ENCODE measurements at regions not wholly inside any gene's neighbourhood (a gene's known extent, or its start where the extent isn't known, plus 50 kb on each side); places are given as distances from the start of the nearest gene placed in this dataset.
"Not testable (repeated sequence)": the region's sequence is repeated elsewhere in the genome, so short reads cannot be mapped to it uniquely, and the experiment has no call there.

GRCh38 chr1:120277428-120278258 lies 101.3 kb upstream of the SEC22B start:
- not testable (repeated sequence) for DNase-seq

DNA sequence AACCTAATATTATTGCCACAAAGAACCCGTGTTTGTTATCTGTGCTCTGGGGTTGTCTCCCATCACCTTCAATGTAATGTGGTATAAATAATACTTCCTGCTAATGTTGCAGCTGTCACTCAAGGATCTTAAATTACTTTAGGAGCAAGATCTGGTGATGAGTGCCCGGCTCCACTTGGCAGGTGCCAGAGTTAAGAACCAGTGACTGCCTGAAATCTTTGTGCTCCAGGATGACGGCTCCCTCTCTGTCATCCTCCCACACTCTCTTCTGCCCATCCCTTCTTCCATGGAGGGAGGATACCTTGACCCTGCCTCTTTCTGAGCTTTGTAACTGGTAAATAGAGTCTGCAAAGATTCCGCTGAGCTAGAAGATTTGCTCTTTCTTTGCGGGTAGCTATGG lies 100.4 kb upstream of the SEC22B start:
- DNase-seq = not testable (repeated sequence)

GRCh38 chr1:120274438-120274837 lies 98.1 kb upstream of the SEC22B start:
- DNase-seq = not testable (repeated sequence)

- not testable (repeated sequence) for DNase-seq
Measured at GRCh38 chr1:120273363-120273762, 97.0 kb upstream of the SEC22B start.

DNA sequence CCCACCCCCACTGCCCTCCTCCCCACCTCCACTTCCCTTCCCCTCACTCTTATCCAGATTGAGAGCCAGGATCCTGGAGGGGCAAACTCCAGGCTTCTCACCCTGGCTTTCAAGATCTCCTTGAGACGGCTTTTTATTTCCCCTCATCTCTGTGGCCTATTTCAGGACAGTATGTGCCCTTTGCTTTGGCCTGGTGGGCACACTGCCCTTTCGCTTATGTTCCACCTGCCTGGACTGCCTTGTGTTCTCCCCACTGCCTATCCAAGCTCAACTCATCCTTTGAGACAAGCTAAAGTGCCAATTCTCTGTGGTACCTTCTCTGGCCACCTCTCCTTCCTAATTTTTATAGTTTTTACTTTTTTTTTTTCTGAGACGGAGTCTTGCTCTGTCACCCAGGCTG lies 95.9 kb upstream of the SEC22B start:
- DNase-seq = not testable (repeated sequence)

- not testable (repeated sequence) for DNase-seq
Measured at GRCh38 chr1:120271561-120272221, 95.4 kb upstream of the SEC22B start.

DNA sequence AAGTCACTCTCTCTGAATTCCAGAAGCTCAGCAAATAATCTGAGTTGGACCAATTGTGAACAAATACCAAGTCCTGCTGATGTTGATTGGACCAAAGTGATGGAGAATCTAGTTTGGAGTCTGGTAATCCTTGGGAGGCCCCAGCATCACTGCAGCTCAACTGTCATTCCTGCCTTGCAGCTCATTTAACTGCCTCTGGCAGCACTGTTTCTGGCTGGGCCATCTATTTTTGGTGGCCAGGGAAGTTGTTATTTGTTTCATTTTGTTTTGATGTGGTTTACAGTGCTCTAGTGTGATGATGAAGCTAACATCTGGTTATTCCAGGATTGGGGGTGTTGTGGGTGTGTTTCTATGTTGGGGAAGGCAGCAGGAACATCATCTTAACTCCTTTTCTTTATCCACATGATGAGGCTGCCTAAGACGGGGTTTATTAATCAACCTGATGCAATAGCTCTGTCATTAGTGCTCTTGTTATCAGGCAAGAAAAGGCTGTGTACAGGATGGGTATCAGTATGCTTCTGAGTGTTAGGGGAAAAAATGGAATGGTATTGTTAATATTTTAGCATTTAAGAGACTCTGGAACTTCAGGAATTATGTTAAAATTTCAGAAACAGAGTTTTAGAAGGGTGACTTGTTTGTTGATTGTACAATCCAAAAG lies 91.7 kb upstream of the SEC22B start:
- not testable (repeated sequence) for DNase-seq

GRCh38 chr1:120264564-120264963 lies 88.2 kb upstream of the SEC22B start:
- DNase-seq = not testable (repeated sequence)

DNA sequence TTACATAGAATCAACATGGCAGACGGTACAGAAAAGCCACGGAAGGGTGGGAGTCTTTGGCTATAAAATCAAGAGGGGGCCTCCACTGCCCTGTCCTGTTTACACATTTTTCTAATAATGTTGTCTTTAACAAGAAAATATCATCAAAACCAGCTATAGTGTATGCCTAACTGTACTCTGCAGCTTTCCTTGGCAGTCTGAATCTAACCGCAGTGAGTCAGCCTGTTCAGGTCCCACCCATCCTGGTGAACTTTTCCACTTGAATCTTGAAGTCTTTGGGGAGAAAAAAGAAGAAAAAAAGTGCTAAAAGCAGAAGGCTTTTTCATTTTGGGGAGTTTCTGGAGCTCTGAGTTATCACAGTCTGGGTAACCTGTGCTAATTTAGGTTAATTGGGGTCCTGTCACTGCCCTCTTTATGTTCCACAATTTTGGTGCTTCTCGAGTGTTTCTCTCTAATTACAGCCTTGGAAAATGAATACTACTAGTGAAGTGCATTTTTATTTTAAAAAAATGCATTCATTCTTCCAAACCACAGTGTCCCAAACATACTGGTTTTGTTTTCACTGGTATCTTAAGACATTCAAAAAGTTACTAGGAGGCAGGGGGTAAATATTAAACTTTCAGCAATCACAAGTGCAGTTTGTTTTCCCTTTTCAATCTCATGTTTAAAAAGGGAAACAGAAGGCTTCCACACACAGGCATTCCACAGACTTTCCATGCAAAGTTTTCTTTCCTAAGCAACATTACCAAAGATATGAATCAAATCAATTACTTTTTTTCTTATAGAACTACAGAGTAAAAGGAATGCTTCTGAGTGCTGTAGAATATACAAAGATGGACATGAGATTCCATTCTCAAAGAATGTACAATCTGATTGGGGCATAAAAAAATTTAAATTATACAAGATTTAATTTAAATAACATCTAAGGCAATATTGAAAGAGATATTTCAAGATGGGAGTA lies 86.8 kb upstream of the SEC22B start:
- DNase-seq = not testable (repeated sequence)

DNA sequence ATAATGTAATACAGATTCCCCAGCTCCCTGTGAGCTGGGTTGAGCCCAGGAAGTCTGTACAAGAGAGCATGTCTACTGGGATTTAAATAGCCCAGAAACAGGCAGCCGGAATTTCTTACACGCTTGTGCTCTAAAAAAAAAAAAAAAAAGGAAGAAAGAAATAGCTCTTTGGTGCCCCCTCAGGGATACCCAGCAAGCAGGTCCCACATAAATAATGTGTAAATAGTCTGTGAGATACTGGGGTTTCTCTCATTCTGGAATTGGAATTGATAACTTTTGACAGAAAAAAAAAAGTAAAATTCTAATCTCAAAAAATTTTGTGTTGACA lies 81.4 kb upstream of the SEC22B start:
- not testable (repeated sequence) for DNase-seq

GRCh38 chr1:120257064-120257777 lies 80.9 kb upstream of the SEC22B start:
- not testable (repeated sequence) for DNase-seq

DNA sequence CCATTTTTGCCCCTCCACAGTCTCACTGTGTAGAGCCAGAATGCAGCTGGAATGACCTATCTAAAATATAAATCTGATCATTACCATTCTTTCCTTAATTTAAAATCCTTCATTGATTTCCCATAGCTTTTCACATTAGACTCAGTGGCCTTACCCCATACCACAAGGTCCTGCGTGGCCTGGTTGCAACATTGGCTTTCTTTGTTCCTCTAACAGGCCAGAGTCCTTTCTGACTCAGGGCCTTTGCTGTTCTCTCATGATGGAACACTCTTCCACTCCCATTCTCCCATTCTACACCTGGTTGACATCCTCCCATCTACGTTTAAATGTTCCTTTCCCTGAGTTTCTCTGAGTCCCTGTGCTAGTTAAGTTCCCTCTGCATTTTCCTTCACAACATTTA lies 74.4 kb upstream of the SEC22B start:
- DNase-seq = not testable (repeated sequence)

DNA sequence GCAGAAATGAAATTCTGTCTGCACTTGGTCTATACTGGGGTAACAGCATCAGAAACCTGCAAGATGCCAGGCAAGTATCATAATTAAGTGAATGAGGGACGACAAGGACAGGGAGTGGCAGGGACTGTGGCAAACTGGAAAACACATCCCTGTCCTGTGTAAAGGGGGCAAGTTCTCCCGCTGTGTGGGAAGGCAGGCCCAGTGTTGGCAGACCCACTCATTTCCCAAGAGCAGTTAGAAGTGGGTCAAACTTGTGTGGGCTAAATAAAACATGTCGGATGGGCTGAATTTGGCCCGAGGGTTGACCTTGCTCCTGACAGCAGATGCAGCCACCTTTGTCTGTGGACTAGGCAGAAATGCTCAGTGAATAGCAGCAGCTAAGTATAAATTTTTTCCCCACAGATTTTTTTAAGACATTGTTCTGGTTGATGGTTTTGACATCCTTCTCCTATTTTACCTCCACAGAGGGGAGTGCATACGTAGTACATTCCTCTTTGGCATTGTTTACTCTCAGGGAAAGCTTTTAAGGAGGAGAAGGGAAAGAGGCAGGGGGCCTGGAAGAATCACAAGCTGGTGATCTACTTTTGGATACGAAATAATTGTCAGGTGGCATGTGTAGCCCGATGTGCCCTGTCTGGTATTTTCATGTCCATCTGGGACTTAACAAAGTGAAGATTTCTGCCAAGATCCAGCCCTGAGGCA lies 72.6 kb upstream of the SEC22B start:
- DNase-seq = not testable (repeated sequence)

GRCh38 chr1:120248203-120248602 lies 71.9 kb upstream of the SEC22B start:
- not testable (repeated sequence) for DNase-seq

DNA sequence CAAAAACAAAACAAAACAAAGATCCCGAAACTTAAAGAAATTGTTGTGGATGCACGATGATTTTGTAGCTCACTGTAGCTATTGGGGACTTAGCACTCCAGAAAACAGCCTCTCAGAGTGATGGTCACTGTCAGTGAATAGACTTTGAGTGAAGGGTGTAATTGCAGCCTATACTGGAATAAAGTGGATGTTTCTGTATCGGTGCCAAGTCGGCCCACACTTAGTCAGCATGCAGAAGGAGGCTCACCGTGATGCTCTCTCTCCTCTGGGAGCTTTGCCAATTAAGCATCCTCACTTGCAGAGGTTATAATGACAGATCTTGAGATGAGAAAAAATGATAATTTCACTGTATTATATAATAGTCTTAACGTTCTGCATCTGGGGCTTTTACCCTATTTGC lies 67.5 kb upstream of the SEC22B start:
- not testable (repeated sequence) for DNase-seq

DNA sequence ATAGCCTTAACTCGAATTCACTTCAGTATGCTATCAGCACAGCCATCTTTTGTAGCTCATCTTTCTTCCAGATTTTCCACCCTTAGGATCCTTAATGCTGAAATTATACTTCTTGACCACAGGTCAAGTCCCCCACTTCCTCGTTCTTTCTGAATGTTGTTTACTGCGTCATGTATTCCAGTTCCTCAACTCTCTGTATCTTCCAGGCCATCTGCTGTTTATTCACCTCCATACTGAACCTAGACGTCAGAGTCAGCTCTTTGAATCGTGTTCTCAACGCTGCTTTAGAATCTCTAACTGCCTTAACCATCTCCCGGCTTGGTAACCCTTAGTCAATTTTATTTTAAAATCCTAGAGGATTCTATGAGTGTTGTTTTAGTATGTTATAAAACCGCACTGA lies 66.3 kb upstream of the SEC22B start:
- DNase-seq = not testable (repeated sequence)

DNA sequence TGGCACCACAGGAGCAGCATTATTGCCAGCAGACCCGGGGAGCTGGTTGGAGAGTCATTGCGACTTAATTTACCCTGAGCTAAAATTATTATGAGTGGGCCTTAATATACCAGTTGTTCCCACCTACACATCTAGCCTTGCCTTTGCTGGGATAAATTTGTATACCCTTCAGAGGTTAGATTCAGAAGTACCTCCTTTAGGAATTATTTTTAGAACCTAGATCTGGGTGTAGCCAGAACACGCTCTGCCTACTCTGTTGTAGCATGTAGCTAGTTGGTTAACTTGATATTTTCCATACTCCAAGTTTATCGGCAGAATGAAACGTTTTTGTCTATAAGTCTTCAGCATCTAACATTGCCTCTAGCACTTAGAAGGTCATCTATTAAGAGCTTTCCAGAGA lies 65.5 kb upstream of the SEC22B start:
- DNase-seq = not testable (repeated sequence)

- not testable (repeated sequence) for DNase-seq
Measured at GRCh38 chr1:120240181-120240580, 63.9 kb upstream of the SEC22B start.

GRCh38 chr1:120239351-120239750 lies 63.0 kb upstream of the SEC22B start:
- not testable (repeated sequence) for DNase-seq

DNA sequence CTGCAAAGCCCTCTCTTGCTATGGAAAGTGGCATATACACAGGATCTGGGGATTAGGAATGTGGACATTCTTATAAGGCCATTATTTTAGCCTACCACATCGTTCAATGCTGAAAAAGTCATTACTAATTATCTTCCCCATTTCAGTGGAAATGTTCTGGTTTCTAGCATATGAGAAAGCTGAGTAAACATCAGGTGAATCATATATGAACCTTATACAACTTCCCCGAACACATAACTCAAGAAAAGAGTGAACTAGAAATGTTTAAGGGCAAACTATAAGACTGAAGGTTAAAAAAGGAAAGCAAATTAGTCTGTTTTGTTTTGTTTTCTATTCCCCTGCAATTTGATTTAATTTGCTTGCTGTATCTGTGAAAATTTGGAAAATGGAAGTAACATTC lies 62.5 kb upstream of the SEC22B start:
- not testable (repeated sequence) for DNase-seq

DNA sequence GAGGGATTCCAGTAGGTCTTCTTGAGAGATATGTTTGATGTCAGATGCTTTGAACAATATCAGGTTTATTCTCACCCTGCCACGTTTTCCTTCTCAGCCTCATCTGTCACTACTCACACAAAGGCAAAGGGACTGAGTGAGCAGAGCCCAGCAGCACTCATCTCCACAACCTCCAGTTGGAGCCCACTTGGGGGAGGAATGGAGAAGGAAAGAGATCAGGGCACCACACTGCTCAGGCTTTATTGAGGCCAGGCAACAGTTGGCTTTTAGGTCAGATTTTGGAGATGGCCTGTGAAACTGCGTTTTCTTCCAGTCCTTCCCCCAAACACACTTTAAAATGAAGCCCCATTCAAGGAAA lies 57.3 kb upstream of the SEC22B start:
- DNase-seq = not testable (repeated sequence)

All from CD4-positive, alpha-beta T cell treated with Interleukin-10 for 1 hour (primary cell).